KMS-11 (cell line): ENCODE measurements at regions not wholly inside any gene's neighbourhood (a gene's known extent, or its start where the extent isn't known, plus 50 kb on each side); places are given as distances from the start of the nearest gene placed in this dataset.

ENCODE experiments used
- H2AFZ ChIP-seq: fragments of 200-600 bp; sonication (generic); 2 replicates; pipeline ENCODE4 v1.6.1; 2016; ENCODE audit warnings: antibody characterized with exemption, mixed run types, low read depth
- H3K27ac ChIP-seq: fragments of 200-600 bp; sonication (generic); 2 replicates; pipeline ENCODE4 v1.6.1; 2016; ENCODE audit warnings: mild to moderate bottlenecking, mixed run types
- H3K27me3 ChIP-seq: fragments of 200-600 bp; sonication (generic); 2 replicates; pipeline ENCODE4 v1.6.1; 2017; ENCODE audit warnings: mild to moderate bottlenecking, low read depth, mixed run types, moderate library complexity; ENCODE audit not compliant: insufficient read depth
- H3K36me3 ChIP-seq: fragments of 200-600 bp; sonication (generic); 2 replicates; pipeline ENCODE4 v1.6.1; 2017; ENCODE audit warnings: mild to moderate bottlenecking, mixed run types; ENCODE audit not compliant: insufficient read depth
- H3K4me1 ChIP-seq: fragments of 200-600 bp; sonication (generic); 2 replicates; pipeline ENCODE4 v1.6.1; 2016; ENCODE audit warnings: mild to moderate bottlenecking, low read depth, mixed run types; ENCODE audit not compliant: poor library complexity, severe bottlenecking
- H3K4me2 ChIP-seq: fragments of 200-600 bp; sonication (generic); 2 replicates; pipeline ENCODE4 v1.7.0; 2016; ENCODE audit warnings: mild to moderate bottlenecking, mixed run types
- H3K4me3 ChIP-seq: fragments of 200-600 bp; sonication (generic); IDR thresholded peaks from 2 replicates; pipeline ENCODE4 v1.6.1; 2017; ENCODE audit warnings: low read depth, low read length, mixed read lengths; ENCODE audit not compliant: insufficient read depth
- H3K79me2 ChIP-seq: fragments of 200-600 bp; sonication (generic); 2 replicates; pipeline ENCODE4 v1.6.1; 2016; ENCODE audit warnings: low read depth, mixed run types; ENCODE audit not compliant: insufficient read depth
- H3K9ac ChIP-seq: fragments of 200-600 bp; sonication (generic); 2 replicates; pipeline ENCODE4 v1.6.1; 2016; ENCODE audit warnings: mild to moderate bottlenecking, mixed run types
- H4K20me1 ChIP-seq: fragments of 200-600 bp; sonication (generic); 2 replicates; pipeline ENCODE4 v1.6.1; 2016; ENCODE audit warnings: mild to moderate bottlenecking, mixed run types; ENCODE audit not compliant: insufficient read depth
- TF ChIP-seq, protein P1 (sequence below): fragments of 200-600 bp; sonication (generic); conservative IDR thresholded peaks from 2 replicates; pipeline ENCODE4 v1.6.1; 2017; ENCODE audit warnings: low read depth, mild to moderate bottlenecking, antibody characterized with exemption, low read length, moderate library complexity, mixed read lengths

DNA sequence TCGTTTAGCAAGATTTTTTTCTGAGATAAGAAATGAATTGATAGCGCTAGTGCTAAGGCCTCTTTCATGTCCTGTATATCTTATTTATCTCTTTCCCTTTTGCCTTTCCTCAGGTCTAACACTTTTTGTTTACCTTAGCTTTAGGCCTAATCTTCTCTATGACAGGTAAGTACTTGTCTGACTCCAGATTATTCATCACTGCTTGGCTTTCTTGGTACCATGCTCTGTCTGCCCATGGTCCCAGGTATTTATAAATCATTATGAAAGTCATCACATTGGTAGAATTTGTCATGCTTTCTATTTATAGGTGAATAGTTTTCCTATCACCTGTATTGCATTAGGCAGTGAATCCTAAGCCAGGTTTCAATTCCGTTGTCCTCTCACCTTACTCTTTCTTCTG is 99.5 kb upstream of the CTSO start:
- H3K4me2 ChIP-seq, result no peak overlapping the region; the same call in 1 of the 2 replicates
- no peaks in the 10 kb centered on the region for H3K79me2 ChIP-seq
- H3K4me1 ChIP-seq, result peaks cover 12% of the 10 kb centered on the region
- no peaks in the 10 kb centered on the region for H3K36me3 ChIP-seq
- H3K4me3 ChIP-seq, result no peak overlapping the region
- H3K27ac ChIP-seq, result no peak overlapping the region
- H4K20me1 ChIP-seq, result no peaks in the 10 kb centered on the region
- TF ChIP-seq, protein P1, sequence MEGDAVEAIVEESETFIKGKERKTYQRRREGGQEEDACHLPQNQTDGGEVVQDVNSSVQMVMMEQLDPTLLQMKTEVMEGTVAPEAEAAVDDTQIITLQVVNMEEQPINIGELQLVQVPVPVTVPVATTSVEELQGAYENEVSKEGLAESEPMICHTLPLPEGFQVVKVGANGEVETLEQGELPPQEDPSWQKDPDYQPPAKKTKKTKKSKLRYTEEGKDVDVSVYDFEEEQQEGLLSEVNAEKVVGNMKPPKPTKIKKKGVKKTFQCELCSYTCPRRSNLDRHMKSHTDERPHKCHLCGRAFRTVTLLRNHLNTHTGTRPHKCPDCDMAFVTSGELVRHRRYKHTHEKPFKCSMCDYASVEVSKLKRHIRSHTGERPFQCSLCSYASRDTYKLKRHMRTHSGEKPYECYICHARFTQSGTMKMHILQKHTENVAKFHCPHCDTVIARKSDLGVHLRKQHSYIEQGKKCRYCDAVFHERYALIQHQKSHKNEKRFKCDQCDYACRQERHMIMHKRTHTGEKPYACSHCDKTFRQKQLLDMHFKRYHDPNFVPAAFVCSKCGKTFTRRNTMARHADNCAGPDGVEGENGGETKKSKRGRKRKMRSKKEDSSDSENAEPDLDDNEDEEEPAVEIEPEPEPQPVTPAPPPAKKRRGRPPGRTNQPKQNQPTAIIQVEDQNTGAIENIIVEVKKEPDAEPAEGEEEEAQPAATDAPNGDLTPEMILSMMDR, result no peak
- H3K27me3 ChIP-seq, result no peaks in the 10 kb centered on the region
- H3K9ac ChIP-seq, result no peak overlapping the region
- no peak overlapping the region for H2AFZ ChIP-seq

DNA sequence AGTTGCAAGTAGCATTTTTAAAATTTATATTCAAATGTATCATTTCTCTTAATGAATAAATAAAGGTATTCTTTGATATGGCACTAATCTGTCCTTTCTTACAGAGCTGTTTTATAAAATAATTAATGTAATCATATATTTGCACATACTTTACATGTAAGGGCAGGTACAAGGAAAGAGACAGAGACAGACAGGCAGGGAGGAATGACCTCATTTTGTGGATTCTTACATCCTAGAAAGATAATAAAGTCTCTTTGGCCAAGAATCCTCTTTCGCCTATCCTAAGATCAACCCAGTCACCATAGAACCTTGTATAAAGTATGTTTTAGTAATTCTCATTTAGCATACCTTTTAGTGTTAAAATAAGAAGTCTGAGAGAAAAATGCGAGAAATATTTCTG is 98.5 kb upstream of the CTSO start:
- Histone ChIP-seq H3K27me3 (no peaks in the 10 kb centered on the region), H3K36me3 (no peaks in the 10 kb centered on the region), H3K79me2 (no peaks in the 10 kb centered on the region), H3K27ac (no peak overlapping the region), H2AFZ (no peak overlapping the region), H3K9ac (no peak overlapping the region), H3K4me2 (no peak overlapping the region), H3K4me1 (peaks cover 12% of the 10 kb centered on the region), H4K20me1 (no peaks in the 10 kb centered on the region), H3K4me3 (no peak overlapping the region)
- TF ChIP-seq, protein P1, result no peak

DNA sequence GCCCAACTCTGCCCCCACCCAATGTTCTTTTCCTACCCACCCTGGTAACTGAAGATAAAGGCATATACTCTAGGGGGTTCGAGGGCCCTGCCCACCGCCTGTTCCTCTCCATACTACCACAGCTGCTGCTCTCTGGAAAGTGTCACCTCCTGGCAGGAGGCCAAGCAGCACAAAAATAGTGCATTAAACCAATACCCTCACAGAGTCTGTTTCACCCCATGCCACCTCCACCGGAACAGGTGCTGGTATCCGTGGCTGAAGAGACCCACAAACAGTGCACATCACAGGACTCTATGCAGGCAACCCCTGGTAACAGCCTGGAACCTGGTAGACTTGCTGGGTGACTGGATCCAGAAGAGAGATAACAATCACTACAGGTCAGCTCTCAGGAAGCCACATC is 85.1 kb upstream of the CTSO start:
- Histone ChIP-seq H4K20me1 (no peaks in the 10 kb centered on the region), H3K4me3 (no peak overlapping the region), H3K36me3 (no peaks in the 10 kb centered on the region), H3K27me3 (no peaks in the 10 kb centered on the region), H3K79me2 (no peaks in the 10 kb centered on the region), H2AFZ (no peak overlapping the region), H3K4me1 (no peaks in the 10 kb centered on the region), H3K9ac (no peak overlapping the region), H3K27ac (no peak overlapping the region), H3K4me2 (no peak overlapping the region)
- TF ChIP-seq, protein P1, result no peak

DNA sequence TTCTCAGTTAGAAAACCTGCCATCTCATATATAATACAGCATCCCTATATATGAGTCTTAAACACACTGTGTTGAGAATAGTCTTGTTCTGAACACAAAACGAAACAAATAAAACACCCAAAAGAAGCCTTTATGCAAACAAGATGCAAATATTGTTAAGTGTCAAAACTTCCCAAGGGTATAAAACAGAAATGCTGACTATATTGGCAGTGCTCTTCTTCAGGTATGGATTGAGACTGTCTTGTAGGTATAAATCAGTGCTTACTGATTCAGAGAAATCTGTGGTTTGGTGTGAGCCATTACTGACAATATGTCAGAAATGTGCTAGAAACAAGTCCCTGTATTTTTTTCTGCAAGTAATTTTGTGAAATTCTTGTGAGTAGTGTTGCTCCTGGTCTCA is 82.8 kb upstream of the CTSO start:
- Histone ChIP-seq H3K4me1 (no peaks in the 10 kb centered on the region), H3K4me2 (no peak overlapping the region), H3K9ac (no peak overlapping the region), H3K27me3 (no peaks in the 10 kb centered on the region), H3K27ac (no peak overlapping the region), H3K79me2 (no peaks in the 10 kb centered on the region), H3K36me3 (no peaks in the 10 kb centered on the region), H3K4me3 (no peak overlapping the region), H2AFZ (no peak overlapping the region), H4K20me1 (no peaks in the 10 kb centered on the region)
- TF ChIP-seq, protein P1, result no peak
